ENCODE measurements at regions not wholly inside any gene's neighbourhood (a gene's known extent, or its start where the extent isn't known, plus 50 kb on each side); places are given as distances from the start of the nearest gene placed in this dataset.

DNA sequence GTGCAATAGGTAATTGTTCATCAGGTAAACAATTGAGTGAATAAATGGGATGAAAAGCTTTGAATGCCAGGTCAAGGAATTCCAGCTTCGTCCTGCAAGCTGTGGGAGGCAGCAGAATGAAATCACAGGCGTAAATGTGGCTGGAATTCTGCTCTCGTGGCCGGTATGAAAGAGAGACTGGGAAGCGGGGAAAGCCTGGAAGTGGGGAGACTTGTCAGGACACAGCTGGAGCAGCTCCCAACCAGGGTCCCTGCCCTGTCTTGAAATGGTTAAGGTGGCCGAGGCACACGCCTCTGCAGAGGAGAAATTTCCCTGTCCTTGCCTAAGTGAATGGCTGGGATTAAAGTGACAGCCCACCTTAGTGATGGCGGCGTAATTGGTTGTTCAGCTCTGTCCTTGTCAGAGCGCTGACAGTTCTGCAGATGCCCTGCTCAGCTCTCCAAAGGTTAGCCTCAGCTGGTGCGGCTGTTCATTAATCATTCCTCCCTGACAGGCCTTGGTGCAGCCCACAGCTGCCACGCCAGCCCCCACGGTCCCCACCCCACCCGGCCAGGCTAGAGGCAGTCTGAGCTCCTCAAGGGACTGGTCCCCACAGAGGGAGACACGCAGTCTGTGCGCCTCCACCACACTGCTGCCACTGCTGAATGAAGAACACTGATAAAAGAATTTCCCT lies 398.3 kb upstream of the POU3F1 start:
- H3K79me2 ChIP-seq (ENCODE audit: insufficient read depth, low read length): no peaks in the 10 kb centered on the region
- no peak overlapping the region for H3K4me2 ChIP-seq (ENCODE audit: insufficient read depth, insufficient read length, low read length)
- Mint-ChIP-seq H3K36me3 (ENCODE audit: insufficient read depth in 1 of 3, low read depth in 3 of 3) (peaks cover 5 to 22% (median 9%) of the 10 kb centered on the region in 3 experiments; a peak in 6 of 7 replicates), H3K4me3 (no peak overlapping the region), H3K27ac (no peak overlapping the region), H3K4me1 (peaks cover 23 to 35% of the 10 kb centered on the region in 2 experiments), H3K27me3 (ENCODE audit: low read depth) (no peaks in the 10 kb centered on the region), H3K9me3 (peaks cover 7 to 9% of the 10 kb centered on the region in 2 experiments)
- H3K4ac ChIP-seq (ENCODE audit: low read depth, low read length): no peak overlapping the region
- H2BK120ac ChIP-seq (ENCODE audit: low read depth, low read length, poor library complexity, severe bottlenecking): no peak overlapping the region
- H3K56ac ChIP-seq (ENCODE audit: insufficient read length, low read depth, low read length): no peak overlapping the region
- no peaks in the 10 kb centered on the region for H3K79me1 ChIP-seq (ENCODE audit: insufficient read depth, low read depth, low read length, poor library complexity, severe bottlenecking)
- H2BK5ac ChIP-seq (ENCODE audit: insufficient read length, low read length): no peak overlapping the region
- H3K9ac ChIP-seq (ENCODE audit: extremely low read depth, insufficient read length, low read length): no peak overlapping the region
- no peak overlapping the region for H4K91ac ChIP-seq (ENCODE audit: insufficient read length, low read depth, low read length)
- no peaks in the 10 kb centered on the region for H3K23me2 ChIP-seq (ENCODE audit: insufficient read length, low read depth, low read length, poor library complexity, severe bottlenecking)
- H2BK20ac ChIP-seq (ENCODE audit: low read depth, low read length, poor library complexity, severe bottlenecking): no peak overlapping the region
- H3K27me3 ChIP-seq (ENCODE audit: insufficient read depth, low read length): no peaks in the 10 kb centered on the region
- H3K14ac ChIP-seq (ENCODE audit: insufficient read depth, low read length): no peak overlapping the region
- no peak overlapping the region for H4K5ac ChIP-seq (ENCODE audit: insufficient read length, low read depth, low read length)
- H3K4me1 ChIP-seq (ENCODE audit: insufficient read depth, low read length): no peaks in the 10 kb centered on the region
- DNase-seq: no peak
- H3K18ac ChIP-seq (ENCODE audit: insufficient read length, low read depth, low read length): no peak overlapping the region
- H3K23ac ChIP-seq (ENCODE audit: insufficient read length, low read depth, low read length): no peak overlapping the region
- no peaks in the 10 kb centered on the region for H4K20me1 ChIP-seq (ENCODE audit: control insufficient read depth, insufficient read depth, insufficient read length)
- no peak overlapping the region for H2AFZ ChIP-seq (ENCODE audit: low read length)
- WGBS (ENCODE audit: extremely low coverage, insufficient read length, low lambda C conversion rate): no CpG with 5 or more reads among the region's 16 CpGs
- no peak overlapping the region for H2AK5ac ChIP-seq (ENCODE audit: insufficient read length, low read length)
- H4K8ac ChIP-seq (replicated peaks; ENCODE audit: insufficient read length, low read depth, low read length): no peak overlapping the region
- H3K27ac ChIP-seq (ENCODE audit: insufficient read length, low read depth, low read length): no peak overlapping the region
- no peak overlapping the region for H2BK12ac ChIP-seq (ENCODE audit: insufficient read length, low read depth, low read length)
- H3T11ph ChIP-seq (ENCODE audit: low read length): no peak overlapping the region
- H3K9me3 ChIP-seq (ENCODE audit: control insufficient read depth, low read depth, low read length): no peaks in the 10 kb centered on the region
- TF ChIP-seq, protein P1, sequence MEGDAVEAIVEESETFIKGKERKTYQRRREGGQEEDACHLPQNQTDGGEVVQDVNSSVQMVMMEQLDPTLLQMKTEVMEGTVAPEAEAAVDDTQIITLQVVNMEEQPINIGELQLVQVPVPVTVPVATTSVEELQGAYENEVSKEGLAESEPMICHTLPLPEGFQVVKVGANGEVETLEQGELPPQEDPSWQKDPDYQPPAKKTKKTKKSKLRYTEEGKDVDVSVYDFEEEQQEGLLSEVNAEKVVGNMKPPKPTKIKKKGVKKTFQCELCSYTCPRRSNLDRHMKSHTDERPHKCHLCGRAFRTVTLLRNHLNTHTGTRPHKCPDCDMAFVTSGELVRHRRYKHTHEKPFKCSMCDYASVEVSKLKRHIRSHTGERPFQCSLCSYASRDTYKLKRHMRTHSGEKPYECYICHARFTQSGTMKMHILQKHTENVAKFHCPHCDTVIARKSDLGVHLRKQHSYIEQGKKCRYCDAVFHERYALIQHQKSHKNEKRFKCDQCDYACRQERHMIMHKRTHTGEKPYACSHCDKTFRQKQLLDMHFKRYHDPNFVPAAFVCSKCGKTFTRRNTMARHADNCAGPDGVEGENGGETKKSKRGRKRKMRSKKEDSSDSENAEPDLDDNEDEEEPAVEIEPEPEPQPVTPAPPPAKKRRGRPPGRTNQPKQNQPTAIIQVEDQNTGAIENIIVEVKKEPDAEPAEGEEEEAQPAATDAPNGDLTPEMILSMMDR (conservative IDR thresholded peaks at IDR 0.05): no peak
- no peak overlapping the region for H2BK15ac ChIP-seq (ENCODE audit: low read depth, low read length)

Measured in H9 (cell line).